ENCODE measurements at regions not wholly inside any gene's neighbourhood (a gene's known extent, or its start where the extent isn't known, plus 50 kb on each side); places are given as distances from the start of the nearest gene placed in this dataset.

DNA sequence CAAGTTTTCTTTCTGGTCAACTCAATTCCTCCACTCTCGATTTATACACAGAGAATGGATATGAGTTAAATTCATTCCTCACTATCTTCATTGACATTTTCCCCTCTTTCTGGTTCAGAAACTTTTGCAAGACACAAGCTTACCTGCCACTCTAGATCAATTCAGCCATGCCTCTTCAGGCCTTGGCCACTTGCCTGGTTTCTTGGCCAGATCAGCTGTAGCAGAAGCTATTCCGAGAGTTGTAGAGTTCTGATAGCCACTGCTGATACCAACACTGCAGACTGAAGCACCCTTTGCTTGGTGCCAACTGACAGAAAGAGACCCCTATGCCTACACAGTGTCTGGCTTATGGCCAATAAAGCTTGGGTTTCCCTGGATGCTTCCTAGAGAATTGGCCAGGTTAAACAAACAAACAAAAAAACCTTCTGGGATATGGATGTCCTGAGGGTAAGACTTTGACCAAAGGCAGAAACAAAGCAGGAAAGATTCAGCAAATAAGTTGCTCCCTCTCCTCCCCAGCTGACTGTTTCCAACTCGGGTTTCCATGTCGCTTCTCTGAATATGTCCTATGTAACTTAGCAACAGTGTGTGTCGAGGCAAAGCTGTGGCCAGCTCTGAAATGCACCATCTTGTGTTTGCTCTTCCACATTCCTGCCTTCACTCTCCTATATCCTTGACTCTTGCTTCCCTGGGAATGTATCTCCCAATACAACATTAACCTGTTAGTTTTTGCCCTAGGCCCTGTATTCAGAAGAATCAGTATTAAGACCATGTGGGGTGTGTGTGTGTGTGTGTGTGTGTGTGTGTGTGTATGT is 521.6 kb downstream of the EPHA3 start:
- intact Hi-C loops (cut with DNase I): no loop called here
- 37% methylated on average over 5 of the region's 5 CpGs for WGBS (ENCODE audit: insufficient coverage, low coverage, low lambda C conversion rate, missing lambda C conversion rate)
- H3K4me1 ChIP-seq: no peaks in the 10 kb centered on the region
- DNase-seq: no peak
- H3K36me3 ChIP-seq: no peaks in the 10 kb centered on the region
- H3K9me3 ChIP-seq: no peaks in the 10 kb centered on the region
- no peak overlapping the region for H3K4me3 ChIP-seq
- no peak overlapping the region for H3K27ac ChIP-seq
- no peak for ATAC-seq
- TF ChIP-seq POLR2A (IDR thresholded peaks at IDR 0.05): no peak
- TF ChIP-seq, protein P1, sequence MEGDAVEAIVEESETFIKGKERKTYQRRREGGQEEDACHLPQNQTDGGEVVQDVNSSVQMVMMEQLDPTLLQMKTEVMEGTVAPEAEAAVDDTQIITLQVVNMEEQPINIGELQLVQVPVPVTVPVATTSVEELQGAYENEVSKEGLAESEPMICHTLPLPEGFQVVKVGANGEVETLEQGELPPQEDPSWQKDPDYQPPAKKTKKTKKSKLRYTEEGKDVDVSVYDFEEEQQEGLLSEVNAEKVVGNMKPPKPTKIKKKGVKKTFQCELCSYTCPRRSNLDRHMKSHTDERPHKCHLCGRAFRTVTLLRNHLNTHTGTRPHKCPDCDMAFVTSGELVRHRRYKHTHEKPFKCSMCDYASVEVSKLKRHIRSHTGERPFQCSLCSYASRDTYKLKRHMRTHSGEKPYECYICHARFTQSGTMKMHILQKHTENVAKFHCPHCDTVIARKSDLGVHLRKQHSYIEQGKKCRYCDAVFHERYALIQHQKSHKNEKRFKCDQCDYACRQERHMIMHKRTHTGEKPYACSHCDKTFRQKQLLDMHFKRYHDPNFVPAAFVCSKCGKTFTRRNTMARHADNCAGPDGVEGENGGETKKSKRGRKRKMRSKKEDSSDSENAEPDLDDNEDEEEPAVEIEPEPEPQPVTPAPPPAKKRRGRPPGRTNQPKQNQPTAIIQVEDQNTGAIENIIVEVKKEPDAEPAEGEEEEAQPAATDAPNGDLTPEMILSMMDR (IDR thresholded peaks at IDR 0.05): no peak
- no peaks in the 10 kb centered on the region for H3K27me3 ChIP-seq

DNA sequence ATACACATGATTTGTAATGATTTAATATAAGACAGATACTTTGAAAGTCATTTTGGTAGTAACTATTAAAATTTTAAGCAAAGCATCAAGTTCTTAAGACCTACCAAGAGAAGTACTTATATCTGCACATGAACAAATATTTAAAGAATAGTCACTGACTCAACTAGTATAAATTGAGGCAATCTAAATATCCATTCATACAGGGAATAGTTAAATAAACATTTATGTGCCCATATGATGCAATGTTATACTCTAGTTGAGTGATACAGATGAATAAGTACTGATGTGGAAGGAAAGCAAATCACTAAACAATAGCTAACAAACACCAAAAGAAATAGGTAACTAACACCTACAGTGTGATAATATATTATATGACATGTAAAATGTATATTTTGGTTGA is 527.7 kb downstream of the EPHA3 start:
- DNase-seq (no peak), ATAC-seq (no peak)
- H3K4me3 ChIP-seq: no peak overlapping the region
- H3K27ac ChIP-seq: no peak overlapping the region
- no peaks in the 10 kb centered on the region for H3K4me1 ChIP-seq
- intact Hi-C loops (cut with DNase I): no loop called here
- TF ChIP-seq, protein P1 (IDR thresholded peaks at IDR 0.05): no peak
- TF ChIP-seq POLR2A (IDR thresholded peaks at IDR 0.05): no peak
- H3K27me3 ChIP-seq: no peaks in the 10 kb centered on the region
- no peaks in the 10 kb centered on the region for H3K36me3 ChIP-seq
- no peaks in the 10 kb centered on the region for H3K9me3 ChIP-seq

DNA sequence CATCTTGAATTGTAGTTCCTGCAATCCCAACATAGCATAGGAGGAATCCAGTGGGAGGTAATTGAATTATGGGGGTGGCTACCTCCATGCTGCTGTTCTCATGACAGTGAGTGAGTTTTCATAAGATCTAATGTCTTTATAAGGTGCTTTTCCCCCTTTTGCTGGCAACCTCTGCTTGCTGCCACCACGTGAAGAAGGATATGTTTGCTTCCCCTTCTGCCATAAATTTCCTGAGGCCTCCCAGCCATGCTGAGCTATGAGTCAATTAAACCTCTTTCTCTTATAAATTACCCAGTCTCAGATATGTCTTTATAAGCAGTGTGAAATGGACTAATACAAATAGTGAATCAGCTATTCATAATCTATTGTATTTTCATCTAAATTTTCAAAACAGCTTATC is 537.3 kb downstream of the EPHA3 start:
- Histone ChIP-seq H3K27me3 (no peaks in the 10 kb centered on the region), H3K4me3 (no peak overlapping the region), H3K27ac (no peak overlapping the region), H3K4me1 (no peaks in the 10 kb centered on the region), H3K36me3 (no peaks in the 10 kb centered on the region), H3K9me3 (no peaks in the 10 kb centered on the region)
- DNase-seq (no peak), ATAC-seq (no peak)
- intact Hi-C loops (cut with DNase I): no loop called here
- WGBS (ENCODE audit: insufficient coverage, low coverage, low lambda C conversion rate, missing lambda C conversion rate): 14% methylated on average over 1 of the region's 1 CpG
- TF ChIP-seq POLR2A (IDR thresholded peaks at IDR 0.05): no peak
- TF ChIP-seq, protein P1 (IDR thresholded peaks at IDR 0.05): no peak

DNA sequence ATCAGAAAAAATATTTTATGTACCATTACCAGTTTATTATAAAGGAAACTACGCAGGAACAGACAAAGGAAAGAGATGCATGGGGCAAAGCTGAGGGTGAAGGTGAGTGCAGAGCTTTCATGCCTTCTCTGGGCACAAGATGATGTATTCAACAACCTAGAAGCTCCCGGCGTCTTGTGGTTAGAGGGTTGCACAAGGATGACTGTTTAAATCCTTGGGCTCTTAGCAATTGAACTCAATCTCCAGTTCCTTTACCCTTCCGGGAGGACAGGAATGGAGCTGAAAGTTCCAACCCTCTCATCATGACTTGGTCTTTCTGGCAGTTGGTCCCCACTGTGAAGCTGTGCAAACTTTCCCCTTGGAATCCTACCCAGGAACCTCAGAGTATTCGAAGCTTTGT is 542.0 kb downstream of the EPHA3 start:
- no peak for DNase-seq
- Histone ChIP-seq H3K4me3 (no peak overlapping the region), H3K27ac (no peak overlapping the region), H3K36me3 (no peaks in the 10 kb centered on the region), H3K4me1 (no peaks in the 10 kb centered on the region), H3K9me3 (no peaks in the 10 kb centered on the region), H3K27me3 (no peaks in the 10 kb centered on the region)
- no peak for ATAC-seq
- 59% methylated on average over 4 of the region's 5 CpGs for WGBS (ENCODE audit: insufficient coverage, low coverage, low lambda C conversion rate, missing lambda C conversion rate)
- TF ChIP-seq POLR2A (IDR thresholded peaks at IDR 0.05): no peak
- TF ChIP-seq, protein P1 (IDR thresholded peaks at IDR 0.05): no peak
- intact Hi-C loops (cut with DNase I): no loop called here
